NCI-H748 (cell line): ENCODE measurements at regions not wholly inside any gene's neighbourhood (a gene's known extent, or its start where the extent isn't known, plus 50 kb on each side); places are given as distances from the start of the nearest gene placed in this dataset.

Source experiments
- DNase-seq: peaks from one replicate; lab custom pipeline; 2025; ENCODE audit not compliant: unreplicated experiment; lab: John Stamatoyannopoulos, UW

GRCh38 chr1:73662526-73662925 is 535.5 kb downstream of the LRRIQ3 start:
- DNase-seq, result no peak

- peak; percentile 95 for DNase-seq
Measured at GRCh38 chr1:73659136-73659535, 538.8 kb downstream of the LRRIQ3 start.

- no peak for DNase-seq
Measured at GRCh38 chr1:73654714-73655113, 543.3 kb downstream of the LRRIQ3 start.

- DNase-seq, result peak; percentile 74
Measured at GRCh38 chr1:73644198-73644597, 553.8 kb downstream of the LRRIQ3 start.

- no peak for DNase-seq
Measured at GRCh38 chr1:73639494-73639893, 558.5 kb downstream of the LRRIQ3 start.

- no peak for DNase-seq
Measured at GRCh38 chr1:73637264-73637663, 560.7 kb downstream of the LRRIQ3 start.

- peak; percentile 28 for DNase-seq
Measured at GRCh38 chr1:73635021-73635420, 563.0 kb downstream of the LRRIQ3 start.

- DNase-seq, result peak; percentile 21
Measured at GRCh38 chr1:73627723-73628122, 570.3 kb downstream of the LRRIQ3 start.

GRCh38 chr1:73626326-73626725 is 571.6 kb downstream of the LRRIQ3 start:
- DNase-seq, result no peak

GRCh38 chr1:73623946-73624345 is 574.0 kb downstream of the LRRIQ3 start:
- DNase-seq, result no peak

GRCh38 chr1:73617145-73617544 is 580.8 kb downstream of the LRRIQ3 start:
- DNase-seq, result no peak

- DNase-seq, result no peak
Measured at GRCh38 chr1:73611681-73612080, 586.3 kb downstream of the LRRIQ3 start.

GRCh38 chr1:73604739-73605138 is 593.2 kb downstream of the LRRIQ3 start:
- peak; percentile 63 for DNase-seq

GRCh38 chr1:73604211-73604610 is 593.8 kb downstream of the LRRIQ3 start:
- DNase-seq, result peak; percentile 19

- DNase-seq, result no peak
Measured at GRCh38 chr1:73593804-73594203, 604.2 kb downstream of the LRRIQ3 start.

- peak; percentile 20 for DNase-seq
Measured at GRCh38 chr1:73593364-73593763, 604.6 kb downstream of the LRRIQ3 start.

- DNase-seq, result no peak
Measured at GRCh38 chr1:73587080-73587479, 610.9 kb downstream of the LRRIQ3 start.

- DNase-seq, result no peak
Measured at GRCh38 chr1:73577206-73577605, 620.8 kb downstream of the LRRIQ3 start.

- DNase-seq, result no peak
Measured at GRCh38 chr1:73576083-73576482, 621.9 kb downstream of the LRRIQ3 start.

- DNase-seq, result no peak
Measured at GRCh38 chr1:73564294-73564693, 633.7 kb downstream of the LRRIQ3 start.

- DNase-seq, result no peak
Measured at GRCh38 chr1:73556270-73556669, 641.7 kb downstream of the LRRIQ3 start.

GRCh38 chr1:73537400-73537799 is 660.6 kb downstream of the LRRIQ3 start:
- DNase-seq, result no peak

GRCh38 chr1:73517603-73518191 is 680.3 kb downstream of the LRRIQ3 start:
- DNase-seq, result no peak
